ENCODE measurements at regions not wholly inside any gene's neighbourhood (a gene's known extent, or its start where the extent isn't known, plus 50 kb on each side); places are given as distances from the start of the nearest gene placed in this dataset.
"Not testable (repeated sequence)": the region's sequence is repeated elsewhere in the genome, so short reads cannot be mapped to it uniquely, and the experiment has no call there.

GRCh38 chr4:59597536-59598329 is 1602.4 kb upstream of the ADGRL3 start:
- no peak for DNase-seq (ENCODE audit: low read depth, low spot score)

- DNase-seq (ENCODE audit: low read depth, low spot score) = no peak
These were observed 1601.9 kb upstream of the ADGRL3 start for GRCh38 chr4:59598330-59598618.

GRCh38 chr4:59608466-59608865 is 1591.7 kb upstream of the ADGRL3 start:
- no peak for DNase-seq (ENCODE audit: low read depth, low spot score)

DNA sequence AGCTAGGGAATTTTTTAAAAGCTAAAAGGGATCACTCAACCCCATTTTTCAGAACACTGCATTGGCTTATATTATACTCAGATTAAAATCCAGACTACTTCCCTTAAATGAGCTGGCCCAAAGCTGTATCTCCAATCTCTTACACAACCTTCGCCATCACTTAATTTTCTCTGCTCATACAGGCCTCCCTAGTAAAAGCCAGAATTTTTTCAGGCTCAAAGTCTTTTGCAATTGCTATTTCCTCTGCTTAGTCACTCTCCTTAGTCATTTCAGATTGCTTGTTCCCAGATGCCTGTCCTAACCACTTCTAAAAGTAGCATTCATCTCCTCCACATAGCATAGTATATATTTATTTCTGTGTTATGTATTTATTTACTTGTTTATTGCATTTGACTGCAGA is 1587.9 kb upstream of the ADGRL3 start:
- DNase-seq (ENCODE audit: low read depth, low spot score) = no peak

DNA sequence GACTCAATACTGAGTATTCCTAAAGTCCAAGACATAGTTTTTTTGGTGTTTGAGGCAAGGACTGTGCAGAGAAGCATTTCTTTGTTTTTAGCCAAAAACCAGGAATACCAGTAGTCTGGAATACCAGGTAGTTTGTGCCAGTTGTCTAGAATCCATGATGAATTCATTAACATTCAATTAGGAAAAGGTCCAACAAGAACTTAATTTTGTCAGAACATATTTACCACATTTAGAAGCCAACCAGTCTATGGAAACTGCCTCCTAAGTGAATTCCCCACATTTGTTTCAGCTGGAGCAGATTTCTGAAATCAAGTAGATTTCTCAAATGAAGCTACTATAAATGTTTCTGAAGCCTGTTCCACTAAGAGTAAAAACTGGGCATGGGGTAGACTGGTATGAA is 1584.8 kb upstream of the ADGRL3 start:
- DNase-seq (ENCODE audit: low read depth, low spot score) = no peak

DNA sequence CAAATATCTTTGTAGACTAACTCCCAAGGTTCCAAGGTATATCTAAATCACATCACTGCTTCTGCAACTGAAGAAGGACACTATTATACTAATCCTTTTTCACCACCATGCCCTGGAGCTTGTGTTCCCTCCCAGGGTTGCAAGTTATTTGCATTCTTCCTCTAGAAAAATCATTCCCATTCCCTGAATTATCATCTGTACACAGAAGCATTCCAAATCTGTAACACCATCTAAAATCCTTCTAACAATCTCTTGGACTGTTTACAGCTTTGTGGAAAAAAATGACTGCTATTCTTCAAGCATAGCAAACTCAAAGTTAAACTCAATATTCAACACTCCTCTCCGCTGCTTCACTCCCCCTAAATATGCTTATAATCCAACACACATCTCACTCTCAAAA is 1570.8 kb upstream of the ADGRL3 start:
- no peak for DNase-seq (ENCODE audit: low read depth, low spot score)

DNA sequence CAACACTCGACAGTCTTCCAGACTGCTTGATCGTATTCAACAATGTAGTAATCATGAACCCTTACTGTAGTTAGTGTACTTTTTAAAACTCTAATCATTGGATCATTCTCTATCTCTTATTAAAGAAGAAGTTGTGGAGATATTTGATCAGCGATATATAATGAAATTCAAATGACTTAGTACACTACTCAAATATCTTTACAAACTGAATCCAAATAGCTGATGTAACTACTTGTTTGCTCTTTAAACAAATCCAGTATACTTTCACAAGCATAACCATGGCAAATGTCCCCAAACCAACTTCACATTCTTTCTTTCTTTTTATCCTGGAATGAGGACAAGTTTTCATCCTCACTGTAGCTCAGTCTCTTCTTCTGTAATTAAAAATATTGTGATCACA is 1569.9 kb upstream of the ADGRL3 start:
- no peak for DNase-seq (ENCODE audit: low read depth, low spot score)

GRCh38 chr4:59630922-59631321 is 1569.2 kb upstream of the ADGRL3 start:
- no peak for DNase-seq (ENCODE audit: low read depth, low spot score)

DNA sequence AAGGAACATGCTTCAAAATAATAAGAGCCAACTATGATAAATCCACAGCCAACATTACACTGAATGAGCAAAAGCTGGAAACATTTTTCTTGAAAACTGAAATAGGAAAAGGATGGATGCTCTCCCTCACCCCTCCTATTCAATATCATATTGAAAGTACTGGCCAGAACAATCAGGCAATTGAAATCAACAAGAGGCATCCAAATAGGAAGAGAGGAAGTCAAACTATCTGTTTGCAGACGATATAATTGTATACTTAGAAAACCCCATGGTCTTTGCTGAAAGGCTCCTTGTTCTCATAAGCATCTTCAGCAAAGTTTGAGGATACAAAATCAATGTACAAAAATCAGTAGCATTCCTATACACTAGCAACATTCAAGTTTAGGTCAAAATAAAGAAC is 1562.5 kb upstream of the ADGRL3 start:
- DNase-seq (ENCODE audit: low read depth, low spot score) = no peak

GRCh38 chr4:59643682-59644081 is 1556.4 kb upstream of the ADGRL3 start:
- DNase-seq (ENCODE audit: low read depth, low spot score) = no peak

GRCh38 chr4:59644765-59645164 is 1555.4 kb upstream of the ADGRL3 start:
- no peak for DNase-seq (ENCODE audit: low read depth, low spot score)

- no peak for DNase-seq (ENCODE audit: low read depth, low spot score)
These were observed 1554.0 kb upstream of the ADGRL3 start for GRCh38 chr4:59646082-59646481.

- no peak for DNase-seq (ENCODE audit: low read depth, low spot score)
These were observed 1553.1 kb upstream of the ADGRL3 start for GRCh38 chr4:59647011-59647410.

DNA sequence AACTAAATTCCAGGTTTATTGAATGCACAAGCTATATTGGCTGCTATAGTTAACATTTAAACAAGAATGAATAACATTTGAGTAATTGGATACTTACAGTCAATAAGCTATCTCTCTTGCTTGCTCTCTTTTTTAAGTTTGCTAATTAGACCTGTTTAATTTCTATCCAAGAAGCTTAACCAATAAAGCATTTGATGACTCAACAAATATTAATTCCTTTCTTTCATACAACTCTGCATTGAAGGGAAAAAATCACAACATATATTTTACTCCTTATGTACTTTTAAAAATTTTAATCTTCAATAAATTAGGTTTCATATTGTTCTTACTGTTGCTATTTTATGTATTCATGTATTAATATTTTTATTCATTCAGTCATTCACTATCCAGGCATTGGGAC is 1552.6 kb upstream of the ADGRL3 start:
- DNase-seq (ENCODE audit: low read depth, low spot score) = no peak

- no peak for DNase-seq (ENCODE audit: low read depth, low spot score)
These were observed 1549.3 kb upstream of the ADGRL3 start for GRCh38 chr4:59650861-59651260.

GRCh38 chr4:59655996-59656395 is 1544.1 kb upstream of the ADGRL3 start:
- no peak for DNase-seq (ENCODE audit: low read depth, low spot score)

- no peak for DNase-seq (ENCODE audit: low read depth, low spot score)
These were observed 1535.4 kb upstream of the ADGRL3 start for GRCh38 chr4:59664771-59665170.

DNA sequence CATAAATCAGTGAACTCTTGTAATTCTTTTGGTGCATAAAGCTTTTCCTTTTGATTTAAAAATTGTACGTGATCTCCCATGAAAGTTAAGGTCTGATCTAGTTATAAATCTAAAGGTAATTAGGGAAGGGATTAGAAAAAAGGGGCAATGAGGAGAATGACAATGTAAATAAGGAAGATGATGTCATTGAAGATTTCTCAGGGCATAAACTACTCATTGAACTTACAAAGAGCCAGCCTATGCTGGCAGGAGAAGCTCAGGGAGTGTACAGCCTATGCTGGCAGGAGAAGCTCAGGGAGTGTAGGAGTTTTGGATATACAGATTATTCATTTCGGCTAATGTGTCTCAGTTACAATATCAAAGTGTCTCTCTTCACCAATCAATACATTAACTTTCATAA is 1533.5 kb upstream of the ADGRL3 start:
- no peak for DNase-seq (ENCODE audit: low read depth, low spot score)

DNA sequence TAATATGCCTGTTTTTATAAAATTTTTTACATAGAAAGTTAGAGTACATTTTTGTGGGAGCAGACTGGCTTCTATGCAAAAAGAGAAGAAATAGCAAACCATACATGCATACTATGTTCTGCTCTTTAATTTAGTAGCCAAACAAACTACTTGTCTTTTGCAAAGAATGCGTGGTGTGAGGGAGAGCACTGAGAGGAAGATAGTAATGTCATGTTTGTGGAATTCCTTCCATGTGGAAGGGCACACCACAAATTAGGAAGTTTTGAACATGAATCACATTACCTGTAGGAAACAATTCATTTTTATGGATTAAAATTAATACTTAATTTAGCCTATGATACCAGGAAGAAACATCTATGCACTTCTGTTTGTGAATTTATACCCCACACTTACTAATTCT is 1529.1 kb upstream of the ADGRL3 start:
- no peak for DNase-seq (ENCODE audit: low read depth, low spot score)

GRCh38 chr4:59676389-59676788 is 1523.7 kb upstream of the ADGRL3 start:
- no peak for DNase-seq (ENCODE audit: low read depth, low spot score)

DNA sequence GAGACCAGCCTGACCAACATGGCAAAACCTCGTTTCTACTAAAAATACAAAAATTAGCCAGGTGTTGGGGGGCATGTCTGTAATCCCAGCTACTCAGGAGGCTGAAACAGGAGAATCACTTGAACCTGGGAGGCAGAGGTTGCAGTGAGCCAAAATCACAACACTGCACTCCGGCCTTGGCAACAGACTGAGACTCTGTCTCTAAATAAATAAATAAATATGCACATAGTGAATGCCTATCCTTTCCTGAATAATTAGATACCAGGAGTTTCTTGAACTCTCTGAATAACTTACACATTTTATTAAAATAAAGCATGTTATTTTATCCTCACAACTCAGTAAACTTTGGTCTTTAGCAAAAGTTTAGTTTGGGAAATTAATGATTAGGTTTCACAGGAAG is 1523.1 kb upstream of the ADGRL3 start:
- DNase-seq (ENCODE audit: low read depth, low spot score) = not testable (repeated sequence)

- DNase-seq (ENCODE audit: low read depth, low spot score) = no peak
These were observed 1514.5 kb upstream of the ADGRL3 start for GRCh38 chr4:59685626-59686025.

DNA sequence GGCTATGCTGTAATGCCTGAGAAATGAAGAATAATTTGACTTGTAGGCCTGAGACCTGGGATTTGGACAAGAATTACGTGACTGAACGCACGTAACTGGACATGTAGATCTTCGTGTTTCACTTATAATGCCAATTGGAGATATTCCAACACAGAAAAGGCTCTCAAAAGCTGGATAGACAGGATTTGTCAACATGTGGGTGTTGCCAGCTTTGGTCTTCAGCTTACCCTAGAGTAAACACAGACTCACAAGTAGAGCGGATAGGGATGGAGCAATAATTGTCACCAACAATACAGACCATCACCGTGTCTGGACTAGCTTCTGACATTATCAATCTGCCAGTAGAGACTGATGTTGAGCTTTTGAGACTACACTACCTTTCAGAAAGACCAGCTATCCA is 1511.0 kb upstream of the ADGRL3 start:
- no peak for DNase-seq (ENCODE audit: low read depth, low spot score)

GRCh38 chr4:59695355-59696053 is 1504.6 kb upstream of the ADGRL3 start:
- DNase-seq (ENCODE audit: low read depth, low spot score) = no peak
